ENCODE measurements at regions not wholly inside any gene's neighbourhood (a gene's known extent, or its start where the extent isn't known, plus 50 kb on each side); places are given as distances from the start of the nearest gene placed in this dataset.
"Not testable (repeated sequence)": the region's sequence is repeated elsewhere in the genome, so short reads cannot be mapped to it uniquely, and the experiment has no call there.

GRCh38 chr3:112695377-112696108 is 54.6 kb upstream of the CCDC80 start:
- not testable (repeated sequence) for H3K9me3 ChIP-seq, H3K4me3 ChIP-seq, H3K36me3 ChIP-seq, H3K27me3 ChIP-seq
- peak; percentile 77 for DNase-seq

- not testable (repeated sequence) for DNase-seq, H3K36me3 ChIP-seq, H3K27me3 ChIP-seq, H3K4me3 ChIP-seq, H3K9me3 ChIP-seq
Observed at GRCh38 chr3:112694906-112695305, 54.0 kb upstream of the CCDC80 start.

- DNase-seq: no peak
- peaks cover 5% of the 10 kb centered on the region; the same call in 1 of the 2 replicates for H3K9me3 ChIP-seq
- H3K36me3 ChIP-seq: no peaks in the 10 kb centered on the region
- no peaks in the 10 kb centered on the region for H3K27me3 ChIP-seq
- no peak overlapping the region for H3K4me3 ChIP-seq
Observed at GRCh38 chr3:112693186-112693585, 52.2 kb upstream of the CCDC80 start.

Measured in MG63 (cell line).